ENCODE measurements at regions not wholly inside any gene's neighbourhood (a gene's known extent, or its start where the extent isn't known, plus 50 kb on each side); places are given as distances from the start of the nearest gene placed in this dataset.

- TF ChIP-seq POLR2A (IDR thresholded peaks at IDR 0.05) (no peak), POLR2AphosphoS5 (IDR thresholded peaks at IDR 0.05) (no peak), CTCF (IDR thresholded peaks at IDR 0.05) (no peak)
Measured at GRCh38 chr10:35872671-35873070, 230.6 kb upstream of the FZD8 start.
